HL-60 (cell line): ENCODE measurements at regions not wholly inside any gene's neighbourhood (a gene's known extent, or its start where the extent isn't known, plus 50 kb on each side); places are given as distances from the start of the nearest gene placed in this dataset.
"Not testable (repeated sequence)": the region's sequence is repeated elsewhere in the genome, so short reads cannot be mapped to it uniquely, and the experiment has no call there.

ENCODE experiments used
- DNase-seq, 2 experiments: peaks; one replicate each; pipeline ENCODE4 v3.0.0-alpha.2; 2010 to 2020; ENCODE audit warnings: low read depth in 1 of 2, low spot score in 1 of 2
- H3K27ac ChIP-seq: fragments of 250-450 bp; sonication (Bioruptor Pico); replicated peaks from 2 replicates; pipeline ENCODE4 v1.5.1; 2020; ENCODE audit warnings: mild to moderate bottlenecking, moderate library complexity
- H3K27me3 ChIP-seq: fragments of 250-450 bp; sonication (Bioruptor Pico); 2 replicates; pipeline ENCODE4 v1.5.1; 2021; ENCODE audit warnings: mild to moderate bottlenecking, moderate library complexity; ENCODE audit not compliant: insufficient read depth, poor library complexity, severe bottlenecking
- H3K4me3 ChIP-seq: replicated peaks from 2 replicates; pipeline ENCODE4 v1.5.1; 2011; ENCODE audit warnings: mild to moderate bottlenecking, control low read depth, low read length; ENCODE audit not compliant: insufficient read depth
- GABPA ChIP-seq: IDR thresholded peaks from 2 replicates; pipeline ENCODE4 v1.6.1; 2012; ENCODE audit warnings: low read depth
- POLR2AphosphoS5 ChIP-seq: IDR thresholded peaks from 2 replicates; pipeline ENCODE4 v1.6.1; 2012; ENCODE audit warnings: low read depth
- SPI1 ChIP-seq: IDR thresholded peaks from 2 replicates; pipeline ENCODE4 v1.6.1; 2012; ENCODE audit warnings: low read depth, mild to moderate bottlenecking, borderline replicate concordance
- TF ChIP-seq, protein P1 (sequence below): IDR thresholded peaks from 2 replicates; pipeline ENCODE4 v1.6.1; 2012; ENCODE audit warnings: low read depth; ENCODE audit not compliant: insufficient replicate concordance
- TF ChIP-seq, protein P2 (sequence below): IDR thresholded peaks from one replicate; pipeline ENCODE4 v1.5.1; 2011; ENCODE audit warnings: low read length, control low read depth, inconsistent platforms; ENCODE audit not compliant: insufficient read depth

DNA sequence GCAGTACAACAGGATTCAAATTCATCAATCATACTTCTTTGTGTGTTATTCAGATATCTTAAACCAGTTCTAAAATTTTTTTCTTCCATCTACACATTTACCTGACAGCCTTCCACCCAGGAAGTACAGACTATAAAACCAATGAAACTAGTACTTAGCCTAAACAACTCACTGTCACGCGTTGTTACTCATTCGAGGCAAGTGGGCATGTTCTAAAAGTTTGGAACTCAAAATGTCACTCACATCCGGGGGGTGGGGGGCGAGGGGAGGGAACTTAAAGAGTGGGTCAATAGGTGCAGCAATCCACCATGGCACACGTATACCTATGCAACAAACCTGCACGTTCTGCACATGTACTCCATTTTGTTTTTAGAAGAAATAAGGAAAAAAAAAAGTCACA lies 90.4 kb upstream of the PLEKHM1 start:
- Histone ChIP-seq H3K4me3 (no peak overlapping the region), H3K27me3 (no peaks in the 10 kb centered on the region), H3K27ac (no peak overlapping the region)
- DNase-seq: no peak
- TF ChIP-seq POLR2AphosphoS5: no peak
- TF ChIP-seq, protein P1, sequence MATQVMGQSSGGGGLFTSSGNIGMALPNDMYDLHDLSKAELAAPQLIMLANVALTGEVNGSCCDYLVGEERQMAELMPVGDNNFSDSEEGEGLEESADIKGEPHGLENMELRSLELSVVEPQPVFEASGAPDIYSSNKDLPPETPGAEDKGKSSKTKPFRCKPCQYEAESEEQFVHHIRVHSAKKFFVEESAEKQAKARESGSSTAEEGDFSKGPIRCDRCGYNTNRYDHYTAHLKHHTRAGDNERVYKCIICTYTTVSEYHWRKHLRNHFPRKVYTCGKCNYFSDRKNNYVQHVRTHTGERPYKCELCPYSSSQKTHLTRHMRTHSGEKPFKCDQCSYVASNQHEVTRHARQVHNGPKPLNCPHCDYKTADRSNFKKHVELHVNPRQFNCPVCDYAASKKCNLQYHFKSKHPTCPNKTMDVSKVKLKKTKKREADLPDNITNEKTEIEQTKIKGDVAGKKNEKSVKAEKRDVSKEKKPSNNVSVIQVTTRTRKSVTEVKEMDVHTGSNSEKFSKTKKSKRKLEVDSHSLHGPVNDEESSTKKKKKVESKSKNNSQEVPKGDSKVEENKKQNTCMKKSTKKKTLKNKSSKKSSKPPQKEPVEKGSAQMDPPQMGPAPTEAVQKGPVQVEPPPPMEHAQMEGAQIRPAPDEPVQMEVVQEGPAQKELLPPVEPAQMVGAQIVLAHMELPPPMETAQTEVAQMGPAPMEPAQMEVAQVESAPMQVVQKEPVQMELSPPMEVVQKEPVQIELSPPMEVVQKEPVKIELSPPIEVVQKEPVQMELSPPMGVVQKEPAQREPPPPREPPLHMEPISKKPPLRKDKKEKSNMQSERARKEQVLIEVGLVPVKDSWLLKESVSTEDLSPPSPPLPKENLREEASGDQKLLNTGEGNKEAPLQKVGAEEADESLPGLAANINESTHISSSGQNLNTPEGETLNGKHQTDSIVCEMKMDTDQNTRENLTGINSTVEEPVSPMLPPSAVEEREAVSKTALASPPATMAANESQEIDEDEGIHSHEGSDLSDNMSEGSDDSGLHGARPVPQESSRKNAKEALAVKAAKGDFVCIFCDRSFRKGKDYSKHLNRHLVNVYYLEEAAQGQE: no peak
- TF ChIP-seq, protein P2, sequence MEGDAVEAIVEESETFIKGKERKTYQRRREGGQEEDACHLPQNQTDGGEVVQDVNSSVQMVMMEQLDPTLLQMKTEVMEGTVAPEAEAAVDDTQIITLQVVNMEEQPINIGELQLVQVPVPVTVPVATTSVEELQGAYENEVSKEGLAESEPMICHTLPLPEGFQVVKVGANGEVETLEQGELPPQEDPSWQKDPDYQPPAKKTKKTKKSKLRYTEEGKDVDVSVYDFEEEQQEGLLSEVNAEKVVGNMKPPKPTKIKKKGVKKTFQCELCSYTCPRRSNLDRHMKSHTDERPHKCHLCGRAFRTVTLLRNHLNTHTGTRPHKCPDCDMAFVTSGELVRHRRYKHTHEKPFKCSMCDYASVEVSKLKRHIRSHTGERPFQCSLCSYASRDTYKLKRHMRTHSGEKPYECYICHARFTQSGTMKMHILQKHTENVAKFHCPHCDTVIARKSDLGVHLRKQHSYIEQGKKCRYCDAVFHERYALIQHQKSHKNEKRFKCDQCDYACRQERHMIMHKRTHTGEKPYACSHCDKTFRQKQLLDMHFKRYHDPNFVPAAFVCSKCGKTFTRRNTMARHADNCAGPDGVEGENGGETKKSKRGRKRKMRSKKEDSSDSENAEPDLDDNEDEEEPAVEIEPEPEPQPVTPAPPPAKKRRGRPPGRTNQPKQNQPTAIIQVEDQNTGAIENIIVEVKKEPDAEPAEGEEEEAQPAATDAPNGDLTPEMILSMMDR: no peak
- TF ChIP-seq GABPA: no peak
- no peak for TF ChIP-seq SPI1

DNA sequence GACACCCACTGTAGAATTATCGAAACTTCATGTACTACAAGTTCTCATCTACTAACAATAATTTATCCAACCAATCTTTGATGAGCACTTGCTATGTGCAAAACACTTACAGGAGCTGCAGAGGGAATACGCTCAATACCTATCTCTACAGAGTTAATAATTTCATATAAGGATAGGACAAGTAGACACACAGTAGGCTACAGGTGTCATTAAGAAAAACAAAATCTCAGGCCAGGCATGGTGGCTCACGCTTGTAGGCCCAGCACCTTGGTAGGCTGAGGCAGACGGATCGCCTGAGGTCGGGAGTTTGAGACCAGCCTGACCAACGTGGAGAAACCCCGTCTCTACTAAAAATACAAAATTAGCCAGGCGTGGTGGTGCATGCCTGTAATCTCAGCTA lies 91.3 kb upstream of the PLEKHM1 start:
- TF ChIP-seq SPI1 (no peak), GABPA (no peak), POLR2AphosphoS5 (no peak)
- TF ChIP-seq, protein P2: no peak
- TF ChIP-seq, protein P1: no peak
- Histone ChIP-seq H3K27ac (no peak overlapping the region), H3K27me3 (no peaks in the 10 kb centered on the region), H3K4me3 (no peak overlapping the region)
- no peak for DNase-seq

DNA sequence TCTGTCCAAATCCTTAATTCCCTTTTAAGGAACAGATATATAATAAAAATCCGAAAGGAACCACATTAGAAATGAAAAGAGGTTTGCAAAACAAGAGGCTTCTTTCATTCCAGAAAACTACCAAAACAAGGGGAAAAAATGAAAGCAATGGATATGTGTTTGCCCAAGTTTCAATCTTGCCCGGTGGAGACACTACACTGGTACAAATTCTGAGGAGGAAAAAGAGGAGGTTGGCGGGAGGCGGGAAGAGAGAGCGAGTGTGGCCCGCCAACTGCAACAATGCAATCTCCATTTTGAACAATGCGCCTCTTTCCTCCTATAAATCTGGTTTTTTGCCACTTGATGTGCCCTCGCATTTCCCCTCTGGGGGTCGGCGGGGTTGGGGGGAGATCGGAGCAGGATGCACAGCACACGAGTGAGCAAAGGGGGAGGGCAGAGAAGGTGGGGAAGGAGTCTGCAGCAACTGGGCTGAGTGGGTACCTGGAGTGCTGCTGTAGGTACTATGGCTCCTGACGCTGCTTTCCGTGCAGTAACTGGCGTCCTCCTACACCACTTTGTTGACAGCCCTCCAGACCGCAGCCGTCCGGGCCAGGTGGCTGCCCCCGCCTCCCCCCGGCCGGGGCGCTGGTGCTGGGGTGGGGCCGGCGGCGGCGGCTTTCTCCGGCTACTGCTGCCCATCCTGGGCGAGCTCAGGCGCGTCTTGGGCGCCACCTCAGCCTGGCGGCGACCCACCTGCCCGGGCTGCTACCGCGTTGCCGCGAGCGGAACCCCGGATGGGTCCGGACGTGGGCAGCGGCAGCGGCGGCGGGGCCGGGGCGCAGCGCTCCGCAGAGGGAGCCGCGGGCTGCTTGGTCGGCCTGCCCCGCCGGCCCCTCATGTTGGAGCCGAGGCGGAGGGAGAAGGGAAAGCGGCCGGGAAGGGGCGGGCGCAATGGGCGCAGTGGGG lies 93.8 kb upstream of the PLEKHM1 start:
- Histone ChIP-seq H3K27ac (peak overlapping the region; percentile 86), H3K4me3 (peak overlapping the region; percentile 80), H3K27me3 (no peaks in the 10 kb centered on the region)
- DNase-seq: peak; percentile 61 to 72
- TF ChIP-seq POLR2AphosphoS5: peak; percentile 27; the same call in 1 of the 2 replicates
- TF ChIP-seq, protein P2: no peak

DNA sequence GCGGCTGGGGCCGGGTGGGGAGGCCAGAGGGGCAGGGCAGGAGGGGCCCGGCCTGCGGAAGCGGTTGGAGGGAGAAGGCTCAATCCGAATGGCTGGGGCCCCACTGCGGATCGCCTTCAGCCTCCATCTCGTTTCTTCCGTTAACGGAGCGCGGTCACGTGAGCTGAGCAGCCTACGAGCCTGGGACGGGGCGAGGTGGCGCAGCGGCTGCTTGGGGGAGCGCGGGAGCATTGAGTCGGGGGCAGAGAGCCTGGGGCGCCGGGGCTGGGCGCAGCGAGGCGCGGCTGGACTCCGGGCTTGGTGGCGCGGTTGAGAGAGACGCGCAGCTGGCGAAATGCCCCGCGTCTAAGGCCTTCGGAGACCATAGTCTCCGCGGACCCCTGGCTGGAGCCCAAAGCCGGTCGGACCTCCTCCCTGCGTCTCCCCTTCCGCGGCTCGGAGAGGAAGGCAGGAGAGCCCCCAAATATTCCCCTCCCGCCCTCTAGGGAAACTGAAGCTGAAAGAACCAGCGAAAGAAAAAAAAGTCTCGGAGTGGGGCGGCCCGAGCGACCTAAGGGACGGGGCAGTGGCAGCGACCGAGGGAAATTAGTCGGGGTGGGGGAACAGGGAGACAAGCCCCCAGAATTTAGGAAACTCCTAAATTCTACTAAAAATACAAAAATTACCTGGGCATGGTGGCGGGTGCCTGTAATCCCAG lies 94.7 kb upstream of the PLEKHM1 start:
- DNase-seq: peak; percentile 69
- peak overlapping the region; percentile 53; the same call in 1 of the 2 replicates for H3K27ac ChIP-seq
- peak overlapping the region; percentile 80 for H3K4me3 ChIP-seq
- H3K27me3 ChIP-seq: not testable (repeated sequence)

DNA sequence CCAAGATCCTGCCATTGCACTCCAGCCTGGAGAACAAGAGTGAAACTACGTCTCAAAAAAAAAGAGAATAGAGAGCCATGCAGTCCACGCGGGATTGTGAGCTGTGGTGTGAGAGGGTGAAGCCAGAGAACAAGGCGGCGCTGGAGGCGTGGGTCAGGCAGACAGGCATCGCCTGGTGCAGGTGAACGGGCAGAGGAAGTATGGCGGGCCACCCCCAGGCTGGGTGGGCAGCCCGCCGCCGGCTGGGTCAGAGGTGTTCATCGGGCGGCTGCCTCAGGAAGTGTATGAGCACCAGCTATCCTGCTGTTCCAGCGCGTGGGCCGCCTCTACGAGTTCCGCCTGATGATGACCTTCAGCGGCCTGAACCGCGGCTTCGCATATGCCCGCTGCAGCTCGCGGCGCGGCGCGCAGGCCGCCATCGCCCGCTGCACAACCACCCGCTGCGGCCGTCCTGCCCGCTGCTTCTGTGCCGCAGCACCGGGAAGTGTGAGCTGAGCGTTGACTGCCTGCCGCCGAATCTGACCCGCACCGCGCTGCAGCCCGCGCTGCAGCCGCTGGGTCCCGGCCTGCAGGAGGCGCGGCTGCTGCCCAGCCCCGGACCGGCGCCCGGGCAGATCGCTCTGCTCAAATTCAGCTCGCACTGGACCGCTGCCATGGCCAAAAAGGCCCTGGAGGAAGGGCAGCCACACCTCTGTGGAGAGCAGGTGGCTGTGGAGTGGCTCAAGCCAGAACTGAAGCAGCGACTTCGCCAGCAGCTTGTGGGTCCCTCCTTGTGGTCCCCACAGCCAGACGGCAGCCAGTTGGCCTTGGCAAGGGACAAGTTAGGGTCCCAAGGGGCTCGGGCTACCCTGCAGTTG lies 95.5 kb upstream of the PLEKHM1 start:
- H3K27ac ChIP-seq, DNase-seq, H3K27me3 ChIP-seq: not testable (repeated sequence)
- H3K4me3 ChIP-seq: peak overlapping the region; percentile 24

DNA sequence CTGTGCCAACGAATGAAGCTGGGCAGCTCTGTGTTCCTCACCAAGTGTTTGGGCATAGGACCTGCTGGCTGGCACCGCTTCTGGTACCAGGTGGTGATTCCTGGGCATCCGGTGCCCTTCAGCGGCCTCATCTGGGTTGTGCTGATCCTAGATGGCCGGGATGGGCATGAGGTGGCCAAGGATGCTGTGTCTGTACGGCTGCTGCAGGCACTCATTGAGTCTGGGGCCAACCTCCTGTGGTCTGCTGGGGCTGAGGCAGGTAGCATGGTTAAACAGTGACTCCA lies 96.1 kb upstream of the PLEKHM1 start:
- not testable (repeated sequence) for H3K27ac ChIP-seq, H3K4me3 ChIP-seq, DNase-seq, H3K27me3 ChIP-seq
